ENCODE measurements at regions not wholly inside any gene's neighbourhood (a gene's known extent, or its start where the extent isn't known, plus 50 kb on each side); places are given as distances from the start of the nearest gene placed in this dataset.

DNA sequence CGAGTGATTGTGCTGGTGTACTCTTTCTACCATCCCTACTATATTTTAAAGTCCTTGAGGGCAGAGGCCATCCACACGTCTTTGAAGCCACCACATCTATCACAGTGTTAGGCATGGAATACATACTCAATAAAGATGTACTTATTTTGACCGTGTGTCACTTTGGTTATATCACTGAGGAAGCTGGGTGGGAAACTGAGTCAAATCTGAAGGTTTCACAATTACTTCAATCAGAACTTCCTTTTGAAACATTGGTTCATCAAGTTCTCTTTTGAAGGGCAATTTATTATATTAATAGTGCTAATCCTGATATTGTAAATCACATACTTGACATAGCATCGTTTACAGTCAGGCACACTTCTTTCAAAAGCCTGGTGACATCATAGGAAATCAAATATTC, 53.3 kb upstream of the ATP1B1 start:
- DNase-seq (ENCODE audit: low spot score), result no peak
